ENCODE measurements at regions not wholly inside any gene's neighbourhood (a gene's known extent, or its start where the extent isn't known, plus 50 kb on each side); places are given as distances from the start of the nearest gene placed in this dataset.
"Not testable (repeated sequence)": the region's sequence is repeated elsewhere in the genome, so short reads cannot be mapped to it uniquely, and the experiment has no call there.

DNA sequence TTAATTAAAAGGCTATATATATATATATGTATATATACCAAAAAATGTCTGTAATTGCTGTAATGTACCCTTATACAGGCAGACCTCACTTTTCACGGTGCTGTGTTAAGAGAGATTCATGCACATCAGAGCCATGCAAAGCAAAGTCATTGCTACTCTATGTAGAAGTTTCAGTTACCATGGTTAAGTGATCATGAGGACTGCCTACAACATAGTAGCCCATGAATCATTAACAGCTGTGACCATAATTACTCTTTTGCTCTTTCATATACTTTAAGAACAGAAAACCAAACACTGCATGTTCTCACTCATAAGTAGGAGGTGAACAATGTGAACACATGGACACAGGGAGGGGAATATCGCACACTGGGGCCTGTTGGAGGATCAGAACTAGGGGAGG is 225.3 kb upstream of the EPHA3 start:
- peak; percentile 34 for DNase-seq (ENCODE audit: low read depth)
- no peaks in the 10 kb centered on the region for H3K27me3 ChIP-seq (ENCODE audit: control insufficient read depth, insufficient read depth, low read length)
- TF ChIP-seq, protein P1, sequence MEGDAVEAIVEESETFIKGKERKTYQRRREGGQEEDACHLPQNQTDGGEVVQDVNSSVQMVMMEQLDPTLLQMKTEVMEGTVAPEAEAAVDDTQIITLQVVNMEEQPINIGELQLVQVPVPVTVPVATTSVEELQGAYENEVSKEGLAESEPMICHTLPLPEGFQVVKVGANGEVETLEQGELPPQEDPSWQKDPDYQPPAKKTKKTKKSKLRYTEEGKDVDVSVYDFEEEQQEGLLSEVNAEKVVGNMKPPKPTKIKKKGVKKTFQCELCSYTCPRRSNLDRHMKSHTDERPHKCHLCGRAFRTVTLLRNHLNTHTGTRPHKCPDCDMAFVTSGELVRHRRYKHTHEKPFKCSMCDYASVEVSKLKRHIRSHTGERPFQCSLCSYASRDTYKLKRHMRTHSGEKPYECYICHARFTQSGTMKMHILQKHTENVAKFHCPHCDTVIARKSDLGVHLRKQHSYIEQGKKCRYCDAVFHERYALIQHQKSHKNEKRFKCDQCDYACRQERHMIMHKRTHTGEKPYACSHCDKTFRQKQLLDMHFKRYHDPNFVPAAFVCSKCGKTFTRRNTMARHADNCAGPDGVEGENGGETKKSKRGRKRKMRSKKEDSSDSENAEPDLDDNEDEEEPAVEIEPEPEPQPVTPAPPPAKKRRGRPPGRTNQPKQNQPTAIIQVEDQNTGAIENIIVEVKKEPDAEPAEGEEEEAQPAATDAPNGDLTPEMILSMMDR (IDR thresholded peaks at IDR 0.05; ENCODE audit: insufficient read depth, low read length, poor library complexity, severe bottlenecking) = no peak
- H3K36me3 ChIP-seq (ENCODE audit: control insufficient read depth, insufficient read depth, low read length) = no peaks in the 10 kb centered on the region
- H3K4me3 ChIP-seq (ENCODE audit: low read depth, low read length) = no peak overlapping the region

DNA sequence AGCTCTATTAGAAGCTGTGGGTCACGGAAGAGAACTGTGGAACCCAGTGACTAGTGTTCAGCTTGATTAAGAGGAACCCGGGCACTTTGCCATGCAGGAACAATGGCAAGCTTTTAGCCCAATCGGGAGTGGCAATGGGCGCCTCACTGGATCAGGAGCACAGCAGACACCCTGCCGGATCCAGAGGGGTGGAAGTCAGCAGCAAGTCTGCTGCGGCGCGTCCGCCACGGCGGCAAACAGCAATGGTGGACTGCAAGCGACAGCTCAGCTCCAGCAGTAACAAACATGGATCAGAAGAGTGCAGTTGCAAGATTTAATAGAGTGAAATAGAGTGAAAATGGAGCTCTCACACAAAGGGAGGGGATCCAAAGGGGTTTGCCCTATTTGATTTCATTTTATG is 220.8 kb upstream of the EPHA3 start:
- H3K27me3 ChIP-seq (ENCODE audit: control insufficient read depth, insufficient read depth, low read length); DNase-seq (ENCODE audit: low read depth); H3K36me3 ChIP-seq (ENCODE audit: control insufficient read depth, insufficient read depth, low read length); H3K4me3 ChIP-seq (ENCODE audit: low read depth, low read length): not testable (repeated sequence)

DNA sequence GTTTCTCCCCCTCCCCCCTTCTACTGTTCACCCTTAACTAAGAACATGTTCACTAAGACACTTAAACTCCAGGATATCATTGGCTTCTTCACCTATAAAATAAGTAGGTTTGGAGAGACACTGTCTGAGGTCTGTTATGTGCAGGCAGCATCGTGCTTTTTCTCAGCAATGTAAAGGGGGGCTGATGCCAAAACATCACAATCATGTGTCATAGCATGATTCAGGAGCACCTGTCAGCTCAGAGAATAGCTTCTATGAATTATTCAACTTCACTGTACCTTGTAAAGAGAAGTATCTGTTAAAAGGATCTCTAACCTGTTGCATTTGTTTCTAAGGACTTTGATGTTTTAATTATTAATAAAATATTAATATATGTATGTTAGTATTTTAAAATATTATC is 211.4 kb upstream of the EPHA3 start:
- TF ChIP-seq, protein P1 (IDR thresholded peaks at IDR 0.05; ENCODE audit: insufficient read depth, low read length, poor library complexity, severe bottlenecking) = no peak
- no peaks in the 10 kb centered on the region for H3K36me3 ChIP-seq (ENCODE audit: control insufficient read depth, insufficient read depth, low read length)
- H3K27me3 ChIP-seq (ENCODE audit: control insufficient read depth, insufficient read depth, low read length) = no peaks in the 10 kb centered on the region
- H3K4me3 ChIP-seq (ENCODE audit: low read depth, low read length) = no peak overlapping the region
- peak; percentile 5 for DNase-seq (ENCODE audit: low read depth)

- no peaks in the 10 kb centered on the region for H3K27me3 ChIP-seq (ENCODE audit: control insufficient read depth, insufficient read depth, low read length)
- DNase-seq (ENCODE audit: low read depth) = no peak
- no peak overlapping the region for H3K4me3 ChIP-seq (ENCODE audit: low read depth, low read length)
- TF ChIP-seq, protein P1 (IDR thresholded peaks at IDR 0.05; ENCODE audit: insufficient read depth, low read length, poor library complexity, severe bottlenecking) = no peak
- H3K36me3 ChIP-seq (ENCODE audit: control insufficient read depth, insufficient read depth, low read length) = no peaks in the 10 kb centered on the region
Observed at GRCh38 chr3:88912294-88912877, 195.0 kb upstream of the EPHA3 start.

DNA sequence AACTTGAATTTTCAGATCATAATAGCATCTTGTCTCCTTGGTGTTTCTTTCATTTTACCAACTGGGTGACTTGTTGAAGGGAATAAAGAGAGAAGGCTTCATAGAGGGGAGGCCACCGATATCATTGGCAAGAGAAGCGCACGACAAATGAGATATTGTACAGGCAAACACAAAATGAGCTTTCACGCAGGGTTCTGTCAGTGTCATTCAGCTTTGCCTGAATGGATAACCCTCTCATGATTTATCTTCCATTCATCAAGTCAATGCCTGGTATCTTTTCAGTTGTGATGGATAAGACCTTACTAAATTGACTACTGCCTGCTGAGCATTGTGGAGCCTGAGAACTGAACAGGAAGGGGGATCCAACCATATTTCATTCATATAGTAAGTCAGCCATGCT is 188.6 kb upstream of the EPHA3 start:
- DNase-seq (ENCODE audit: low read depth) = no peak
- H3K36me3 ChIP-seq (ENCODE audit: control insufficient read depth, insufficient read depth, low read length) = no peaks in the 10 kb centered on the region
- TF ChIP-seq, protein P1 (IDR thresholded peaks at IDR 0.05; ENCODE audit: insufficient read depth, low read length, poor library complexity, severe bottlenecking) = no peak
- no peak overlapping the region for H3K4me3 ChIP-seq (ENCODE audit: low read depth, low read length)
- H3K27me3 ChIP-seq (ENCODE audit: control insufficient read depth, insufficient read depth, low read length) = no peaks in the 10 kb centered on the region

DNA sequence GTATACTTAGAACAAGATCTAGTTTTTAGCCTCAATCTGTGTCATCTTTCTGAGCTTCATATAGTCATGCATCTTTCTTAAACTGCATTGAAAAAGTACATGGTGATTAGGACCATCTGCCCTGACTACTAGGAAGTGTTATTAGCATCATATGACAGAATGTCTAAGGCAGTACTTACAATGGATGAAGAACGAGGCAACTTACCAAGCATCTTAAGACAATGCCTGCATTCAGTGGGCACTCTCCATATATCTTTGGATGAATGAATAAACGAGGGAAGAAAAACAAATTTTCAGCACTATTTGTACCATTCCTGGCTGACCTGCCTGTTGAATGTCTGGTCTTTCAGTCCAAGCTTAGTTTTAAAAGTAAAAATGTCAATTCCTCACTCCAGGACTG is 185.4 kb upstream of the EPHA3 start:
- TF ChIP-seq, protein P1 (IDR thresholded peaks at IDR 0.05; ENCODE audit: insufficient read depth, low read length, poor library complexity, severe bottlenecking) = no peak
- Histone ChIP-seq H3K27me3 (ENCODE audit: control insufficient read depth, insufficient read depth, low read length) (no peaks in the 10 kb centered on the region), H3K4me3 (ENCODE audit: low read depth, low read length) (no peak overlapping the region), H3K36me3 (ENCODE audit: control insufficient read depth, insufficient read depth, low read length) (no peaks in the 10 kb centered on the region)
- no peak for DNase-seq (ENCODE audit: low read depth)
